H1 (cell line): ENCODE measurements at regions not wholly inside any gene's neighbourhood (a gene's known extent, or its start where the extent isn't known, plus 50 kb on each side); places are given as distances from the start of the nearest gene placed in this dataset.

Experiments
- CHD7 ChIP-seq: fragments of 300-600 bp; sonication (generic); IDR thresholded peaks from 2 replicates; pipeline ENCODE4 v1.7.1; 2012; ENCODE audit warnings: low read length, moderate library complexity, mild to moderate bottlenecking, inconsistent platforms; ENCODE audit not compliant: insufficient replicate concordance
- CTBP2 ChIP-seq: IDR thresholded peaks from 2 replicates; pipeline ENCODE4 v1.7.0; 2011; ENCODE audit warnings: borderline replicate concordance, mild to moderate bottlenecking, moderate library complexity, mixed read lengths, low read length; ENCODE audit not compliant: insufficient read depth, insufficient read length
- EZH2 ChIP-seq: fragments of 200-600 bp; sonication (generic); IDR thresholded peaks from 2 replicates; pipeline ENCODE4 v1.7.1; 2012; ENCODE audit warnings: low read depth, mild to moderate bottlenecking, moderate library complexity, low read length, inconsistent platforms; ENCODE audit not compliant: severe bottlenecking
- GABPA ChIP-seq: IDR thresholded peaks from 2 replicates; pipeline ENCODE4 v1.6.1; 2011; ENCODE audit warnings: mild to moderate bottlenecking, low read length, moderate library complexity, borderline replicate concordance; ENCODE audit not compliant: insufficient read depth
- MAFK ChIP-seq: IDR thresholded peaks from 2 replicates; pipeline ENCODE4 v1.6.1; 2012; ENCODE audit warnings: low read depth, mild to moderate bottlenecking, improper control_type of control experiment, low read length
- POLR2AphosphoS5 ChIP-seq: IDR thresholded peaks from 2 replicates; pipeline ENCODE4 v1.6.1; 2011; ENCODE audit warnings: low read depth, low read length
- RAD21 ChIP-seq, 2 experiments: IDR thresholded peaks in 1 of 2; conservative IDR thresholded peaks in 1 of 2; 2 replicates each; pipeline ENCODE4 v1.6.1; 2011; ENCODE audit warnings: low read depth in 2 of 2, low read length in 2 of 2, improper control_type of control experiment in 1 of 2, inconsistent platforms in 1 of 2, mild to moderate bottlenecking in 1 of 2, moderate library complexity in 1 of 2
- RNF2 ChIP-seq: fragments of 200-900, 300-1000 bp; sonication (generic); IDR thresholded peaks from 2 replicates; pipeline ENCODE4 v1.7.1; 2016; ENCODE audit warnings: borderline replicate concordance, low read depth, mild to moderate bottlenecking, antibody characterized with exemption, low read length; ENCODE audit not compliant: poor library complexity, severe bottlenecking; ENCODE audit errors: missing control alignments
- SP2 ChIP-seq: IDR thresholded peaks from 2 replicates; pipeline ENCODE4 v1.6.1; 2012; ENCODE audit warnings: mild to moderate bottlenecking, low read length, inconsistent platforms

- TF ChIP-seq CHD7 (no peak), GABPA (no peak), EZH2 (no peak), SP2 (no peak), RAD21 (IDR thresholded peaks at IDR 0.05 in 1 of 2, conservative IDR thresholded peaks at IDR 0.05 in 1 of 2; ENCODE audit: low read depth in 2 of 2, low read length in 2 of 2) (peak; percentile 48 to 58), POLR2AphosphoS5 (no peak), RNF2 (no peak), MAFK (no peak), CTBP2 (no peak)
Measured at GRCh38 chrX:110853610-110854009, 58.0 kb upstream of the CHRDL1 start (continued).
